H1 (cell line): ENCODE measurements at regions not wholly inside any gene's neighbourhood (a gene's known extent, or its start where the extent isn't known, plus 50 kb on each side); places are given as distances from the start of the nearest gene placed in this dataset.

Experiments used
- CTCF ChIA-PET: fragments of 300-600 bp; sonication (Branson Sonifier 250); formaldehyde crosslinking; loops from one replicate; lab custom pipeline; 2021; ENCODE audit not compliant: partially characterized antibody; lab: Charles Lee
- POLR2A ChIA-PET: fragments of 300-600 bp; sonication (Branson Sonifier 250); formaldehyde crosslinking; loops from one replicate; lab custom pipeline; 2021; ENCODE audit warnings: inconsistent platforms; ENCODE audit not compliant: partially characterized antibody; lab: Charles Lee
- DNase-seq, 2 experiments: peaks; one replicate each; pipeline versions ENCODE4 v3.0.0 to v3.0.0-alpha.2; 2010 to 2022; ENCODE audit warnings: low spot score in 2 of 2, low read depth in 1 of 2, mixed read lengths in 1 of 2
- FAIRE-seq: peaks from 2 replicates; lab custom pipeline; 2011; peaks lifted over from hg19 to GRCh38; lab: Jason Lieb, UNC
- H2AFZ ChIP-seq: 2 replicates; pipeline ENCODE4 v1.8.1; 2012; ENCODE audit warnings: low read length, inconsistent platforms
- H2AK5ac ChIP-seq: 2 replicates; pipeline ENCODE4 v1.6.1; 2013; ENCODE audit warnings: low read depth, low read length
- H2BK120ac ChIP-seq: replicated peaks from 2 replicates; pipeline ENCODE3; 2013; ENCODE audit warnings: low read depth, low read length, inconsistent platforms
- H2BK12ac ChIP-seq: 2 replicates; pipeline ENCODE4 v1.6.1; 2013; ENCODE audit warnings: low read depth, low read length
- H2BK15ac ChIP-seq: 2 replicates; pipeline ENCODE4 v1.6.1; 2013; ENCODE audit warnings: low read length
- H2BK20ac ChIP-seq: 2 replicates; pipeline ENCODE4 v1.6.1; 2013; ENCODE audit warnings: low read length
- H2BK5ac ChIP-seq: 2 replicates; pipeline ENCODE4 v1.6.1; 2013; ENCODE audit warnings: low read depth, low read length
- H3K14ac ChIP-seq: 2 replicates; pipeline ENCODE4 v1.6.1; 2013; ENCODE audit warnings: inconsistent platforms; ENCODE audit not compliant: insufficient read length
- H3K18ac ChIP-seq: 2 replicates; pipeline ENCODE4 v1.6.1; 2013; ENCODE audit warnings: low read length; ENCODE audit errors: extremely low read depth
- H3K23ac ChIP-seq: 2 replicates; pipeline ENCODE4 v1.6.1; 2013; ENCODE audit warnings: inconsistent platforms; ENCODE audit not compliant: insufficient read length
- H3K23me2 ChIP-seq: 2 replicates; pipeline ENCODE4 v1.6.1; 2013; ENCODE audit warnings: low read depth, low read length
- H3K27ac ChIP-seq: 2 replicates; pipeline ENCODE4 v1.6.1; 2011; ENCODE audit warnings: low read depth, low read length, inconsistent platforms
- H3K27me3 ChIP-seq, 4 experiments: replicated peaks in 1 of 4; 1 replicate in 1 of 4; 2 replicates in 3 of 4; pipeline versions ENCODE4 v1.6.1 to v1.8.1; 2011 to 2013; ENCODE audit warnings: low read length in 3 of 4, mild to moderate bottlenecking in 3 of 4, inconsistent platforms in 2 of 4, mixed read lengths in 2 of 4, moderate library complexity in 1 of 4; ENCODE audit not compliant: control insufficient read depth in 3 of 4, insufficient read depth in 3 of 4; ENCODE audit errors: extremely low read depth in 1 of 4
- H3K36me3 ChIP-seq, 4 experiments: 2 replicates each; pipeline versions ENCODE4 v1.6.1 to v1.8.1; 2011 to 2013; ENCODE audit warnings: mild to moderate bottlenecking in 4 of 4, low read length in 3 of 4, moderate library complexity in 2 of 4, control low read depth in 1 of 4, inconsistent platforms in 1 of 4; ENCODE audit not compliant: insufficient read depth in 4 of 4, control insufficient read depth in 2 of 4
- H3K4ac ChIP-seq: replicated peaks from 2 replicates; pipeline ENCODE3; 2013; ENCODE audit warnings: low read length, low read depth, mixed read lengths, inconsistent platforms; ENCODE audit not compliant: insufficient read length
- H3K4me1 ChIP-seq, 4 experiments: replicated peaks in 1 of 4; 1 replicate in 1 of 4; 2 replicates in 3 of 4; pipeline versions ENCODE4 v1.6.1 to v1.8.1; 2011 to 2013; ENCODE audit warnings: low read length in 3 of 4, inconsistent platforms in 2 of 4, mixed read lengths in 1 of 4; ENCODE audit not compliant: insufficient read depth in 4 of 4, control insufficient read depth in 3 of 4
- H3K4me2 ChIP-seq, 2 experiments: 2 replicates each; pipeline versions ENCODE4 v1.6.1 to v1.8.1; 2011 to 2013; ENCODE audit warnings: low read depth in 2 of 2, low read length in 2 of 2, control low read depth in 1 of 2, inconsistent platforms in 1 of 2, mild to moderate bottlenecking in 1 of 2; ENCODE audit not compliant: insufficient read depth in 1 of 2
- H3K4me3 ChIP-seq, 4 experiments: fragments of 200-600, 300-600 bp in 1 of 4; sonication (generic), shearing (Covaris generic), sonication (Bioruptor Twin) in 1 of 4; 2 replicates each; pipeline versions ENCODE4 v1.5.1 to v1.8.1; 2011 to 2016; ENCODE audit warnings: low read length in 4 of 4, low read depth in 3 of 4, control low read depth in 2 of 4, inconsistent platforms in 2 of 4, mild to moderate bottlenecking in 2 of 4, mixed read lengths in 1 of 4, moderate library complexity in 1 of 4; ENCODE audit not compliant: insufficient read depth in 2 of 4; ENCODE audit errors: extremely low read depth in 1 of 4
- H3K56ac ChIP-seq: replicated peaks from 2 replicates; pipeline ENCODE3; 2013; ENCODE audit warnings: low read depth, mild to moderate bottlenecking, mixed read lengths, low read length, inconsistent platforms; ENCODE audit not compliant: insufficient read length
- H3K79me1 ChIP-seq: 2 replicates; pipeline ENCODE4 v1.6.1; 2013; ENCODE audit warnings: low read depth, low read length, control low read depth
- H3K79me2 ChIP-seq, 2 experiments: 2 replicates each; pipeline versions ENCODE4 v1.6.1 to v1.8.1; 2012 to 2013; ENCODE audit warnings: low read length in 2 of 2, mild to moderate bottlenecking in 2 of 2, inconsistent platforms in 1 of 2; ENCODE audit not compliant: insufficient read depth in 2 of 2, control insufficient read depth in 1 of 2
- H3K9ac ChIP-seq, 4 experiments: replicated peaks in 1 of 4; 1 replicate in 1 of 4; 2 replicates in 3 of 4; pipeline versions ENCODE4 v1.6.1 to v1.8.1; 2011 to 2013; ENCODE audit warnings: low read depth in 3 of 4, low read length in 3 of 4, control low read depth in 2 of 4, mild to moderate bottlenecking in 2 of 4, moderate library complexity in 2 of 4, inconsistent platforms in 1 of 4; ENCODE audit errors: extremely low read depth in 1 of 4
- H3K9me3 ChIP-seq, 2 experiments: 2 replicates each; pipeline versions ENCODE4 v1.6.1 to v1.8.1; 2012 to 2013; ENCODE audit warnings: mild to moderate bottlenecking in 2 of 2, moderate library complexity in 2 of 2, control low read depth in 1 of 2, inconsistent platforms in 1 of 2, low read depth in 1 of 2, low read length in 1 of 2, mixed read lengths in 1 of 2; ENCODE audit not compliant: insufficient read depth in 2 of 2
- H4K20me1 ChIP-seq, 2 experiments: replicated peaks in 1 of 2; 2 replicates each; pipeline versions ENCODE3 to v1.8.1; 2011 to 2013; ENCODE audit warnings: inconsistent platforms in 2 of 2, low read length in 2 of 2, mild to moderate bottlenecking in 1 of 2; ENCODE audit not compliant: insufficient read depth in 2 of 2, control insufficient read depth in 1 of 2
- H4K5ac ChIP-seq: 2 replicates; pipeline ENCODE4 v1.6.1; 2013; ENCODE audit warnings: low read length, low read depth, mixed read lengths, inconsistent platforms; ENCODE audit not compliant: insufficient read length
- H4K8ac ChIP-seq: 2 replicates; pipeline ENCODE4 v1.8.0; 2013; ENCODE audit warnings: mild to moderate bottlenecking, moderate library complexity, low read length, inconsistent platforms; ENCODE audit not compliant: insufficient read depth; ENCODE audit errors: extremely low read depth
- H4K91ac ChIP-seq: replicated peaks from 2 replicates; pipeline ENCODE3; 2013; ENCODE audit warnings: low read length, mixed read lengths, inconsistent platforms; ENCODE audit not compliant: insufficient read length
- BACH1 ChIP-seq: IDR thresholded peaks from 2 replicates; pipeline ENCODE4 v1.6.1; 2012; ENCODE audit warnings: low read length, improper control_type of control experiment
- CEBPB ChIP-seq: IDR thresholded peaks from 2 replicates; pipeline ENCODE4 v1.6.1; 2012; ENCODE audit warnings: low read depth, low read length
- GABPA ChIP-seq: IDR thresholded peaks from 2 replicates; pipeline ENCODE4 v1.6.1; 2011; ENCODE audit warnings: mild to moderate bottlenecking, low read length, moderate library complexity, borderline replicate concordance; ENCODE audit not compliant: insufficient read depth
- KDM1A ChIP-seq: fragments of 200-600, 300-600 bp; sonication (generic); IDR thresholded peaks from 2 replicates; pipeline ENCODE4 v1.7.1; 2016; ENCODE audit warnings: mild to moderate bottlenecking, low read length, borderline replicate concordance
- SAP30 ChIP-seq: fragments of 300-600 bp; sonication (generic); IDR thresholded peaks from 2 replicates; pipeline ENCODE4 v1.7.1; 2012; ENCODE audit warnings: low read length, moderate library complexity, mild to moderate bottlenecking, inconsistent platforms; ENCODE audit not compliant: insufficient read depth, insufficient replicate concordance
- SIX5 ChIP-seq: IDR thresholded peaks from 2 replicates; pipeline ENCODE4 v1.6.1; 2011; ENCODE audit warnings: mild to moderate bottlenecking, low read depth, low read length
- SP4 ChIP-seq: IDR thresholded peaks from 2 replicates; pipeline ENCODE4 v1.6.1; 2012; ENCODE audit warnings: low read length, inconsistent platforms
- WGBS, 2 experiments: shearing (Covaris generic) in 1 of 2; methylation state at CpG; one replicate each; pipeline versions ENCODE4 v1.1.6 to v1.1.7; 2013 to 2015; ENCODE audit warnings: low lambda C conversion rate in 2 of 2, mixed read lengths in 2 of 2, inconsistent platforms in 1 of 2, low coverage in 1 of 2, missing lambda C conversion rate in 1 of 2; ENCODE audit not compliant: insufficient replicate concordance in 2 of 2, insufficient coverage in 1 of 2, insufficient read length in 1 of 2; ENCODE audit errors: extremely low coverage in 1 of 2, missing lambda C conversion rate in 1 of 2; 5-methylcytosine and 5-hydroxymethylcytosine counted together
- TF ChIP-seq, protein P1 (sequence below): IDR thresholded peaks from 2 replicates; pipeline ENCODE4 v1.6.1; 2012; ENCODE audit warnings: inconsistent platforms
- TF ChIP-seq, protein P2 (sequence below): IDR thresholded peaks from 2 replicates; pipeline ENCODE4 v1.6.1; 2011; ENCODE audit warnings: low read length, improper control_type of control experiment

GRCh38 chr14:65888677-65889076, 476.1 kb downstream of the FUT8 start:
- Histone ChIP-seq H3K4me1 (peaks cover 0 to 4% (median 0%) of the 10 kb centered on the region in 4 experiments; a peak in 1 of 7 replicates), H2BK5ac (no peak overlapping the region), H4K91ac (no peak overlapping the region), H2AK5ac (no peak overlapping the region), H3K4me2 (no peak overlapping the region), H2BK12ac (no peak overlapping the region), H2BK20ac (no peak overlapping the region), H3K79me1 (no peaks in the 10 kb centered on the region), H3K23me2 (no peaks in the 10 kb centered on the region), H4K5ac (no peak overlapping the region), H3K56ac (no peak overlapping the region), H3K27me3 (no peaks in the 10 kb centered on the region), H4K8ac (no peak overlapping the region), H3K4ac (no peak overlapping the region), H3K4me3 (no peak overlapping the region), H3K18ac (no peak overlapping the region), H3K9ac (no peak overlapping the region), H3K9me3 (no peaks in the 10 kb centered on the region), H2BK120ac (no peak overlapping the region), H4K20me1 (no peaks in the 10 kb centered on the region), H3K36me3 (no peaks in the 10 kb centered on the region), H2AFZ (no peak overlapping the region), H3K23ac (no peak overlapping the region), H2BK15ac (no peak overlapping the region), H3K14ac (no peak overlapping the region), H3K79me2 (no peaks in the 10 kb centered on the region), H3K27ac (no peak overlapping the region)
- ChIA-PET POLR2A (no interaction called here), CTCF (interaction anchor here (1.4 to 1.5 kb wide), 2 partner anchors 15 to 63 kb away, joined by 3 read pairs; no protein-coding TSS in a partner anchor)
- TF ChIP-seq KDM1A (no peak), SAP30 (no peak), CEBPB (no peak), GABPA (no peak), BACH1 (no peak), SP4 (no peak), SIX5 (no peak)
- TF ChIP-seq, protein P1, sequence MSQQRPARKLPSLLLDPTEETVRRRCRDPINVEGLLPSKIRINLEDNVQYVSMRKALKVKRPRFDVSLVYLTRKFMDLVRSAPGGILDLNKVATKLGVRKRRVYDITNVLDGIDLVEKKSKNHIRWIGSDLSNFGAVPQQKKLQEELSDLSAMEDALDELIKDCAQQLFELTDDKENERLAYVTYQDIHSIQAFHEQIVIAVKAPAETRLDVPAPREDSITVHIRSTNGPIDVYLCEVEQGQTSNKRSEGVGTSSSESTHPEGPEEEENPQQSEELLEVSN, result no peak
- TF ChIP-seq, protein P2, sequence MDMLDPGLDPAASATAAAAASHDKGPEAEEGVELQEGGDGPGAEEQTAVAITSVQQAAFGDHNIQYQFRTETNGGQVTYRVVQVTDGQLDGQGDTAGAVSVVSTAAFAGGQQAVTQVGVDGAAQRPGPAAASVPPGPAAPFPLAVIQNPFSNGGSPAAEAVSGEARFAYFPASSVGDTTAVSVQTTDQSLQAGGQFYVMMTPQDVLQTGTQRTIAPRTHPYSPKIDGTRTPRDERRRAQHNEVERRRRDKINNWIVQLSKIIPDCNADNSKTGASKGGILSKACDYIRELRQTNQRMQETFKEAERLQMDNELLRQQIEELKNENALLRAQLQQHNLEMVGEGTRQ, result no peak
- FAIRE-seq (no peak), DNase-seq (no peak)
- 67% methylated on average over 3 of the region's 3 CpGs; no CpG with 5 or more reads in 1 of the 2 experiments for WGBS, 2 experiments
